PC-9 (cell line): ENCODE measurements at regions not wholly inside any gene's neighbourhood (a gene's known extent, or its start where the extent isn't known, plus 50 kb on each side); places are given as distances from the start of the nearest gene placed in this dataset.

Experiments used
- BruUV-seq: library from RNA; stranded (reverse); fragments of 400-500 nt; replicated peaks from 2 replicates; lab custom pipeline; 2021; lab: Mats Ljungman, UMichigan
- CTCF ChIA-PET: fragments of 300-600 bp; sonication (Branson Sonifier 250); formaldehyde crosslinking; loops from one replicate; lab custom pipeline; 2022; ENCODE audit warnings: antibody characterized with exemption; lab: Charles Lee
- POLR2A ChIA-PET: fragments of 300-600 bp; sonication (Branson Sonifier 250); formaldehyde crosslinking; loops from one replicate; lab custom pipeline; 2022; ENCODE audit warnings: antibody characterized with exemption; ENCODE audit not compliant: unreplicated experiment; lab: Charles Lee
- DNase-seq, 2 experiments: peaks; one replicate each; pipeline versions ENCODE4 v3.0.0 to v3.0.0-alpha.2; 2015 to 2022; ENCODE audit warnings: mixed read lengths in 1 of 2
- H2AFZ ChIP-seq: fragments of 200-600 bp; sonication (generic); 2 replicates; pipeline ENCODE4 v1.8.1; 2017; ENCODE audit warnings: antibody characterized with exemption
- H3F3A ChIP-seq: fragments of 200-600 bp; sonication (generic); 2 replicates; pipeline ENCODE4 v1.8.1; 2017; ENCODE audit warnings: antibody characterized with exemption, mild to moderate bottlenecking, low read depth; ENCODE audit not compliant: insufficient read depth
- H3K27ac ChIP-seq: fragments of 200-600 bp; sonication (generic); 2 replicates; pipeline ENCODE4 v1.6.1; 2016; ENCODE audit warnings: mixed run types
- H3K27me3 ChIP-seq: fragments of 200-600 bp; sonication (generic); 2 replicates; pipeline ENCODE4 v1.6.1; 2016; ENCODE audit warnings: low read depth, mixed run types; ENCODE audit not compliant: insufficient read depth
- H3K36me3 ChIP-seq: fragments of 200-600 bp; sonication (generic); 2 replicates; pipeline ENCODE4 v1.6.1; 2016; ENCODE audit warnings: low read depth, mixed run types
- H3K4me1 ChIP-seq: fragments of 200-600 bp; sonication (generic); replicated peaks from 2 replicates; pipeline ENCODE4 v1.6.1; 2016; ENCODE audit warnings: mixed run types; ENCODE audit not compliant: insufficient read depth
- H3K4me2 ChIP-seq: fragments of 200-600 bp; sonication (generic); 2 replicates; pipeline ENCODE4 v1.6.1; 2017; ENCODE audit warnings: mixed run types
- H3K4me3 ChIP-seq: fragments of 200-600 bp; sonication (generic); 2 replicates; pipeline ENCODE4 v1.6.1; 2016; ENCODE audit warnings: mixed run types
- H3K79me2 ChIP-seq: fragments of 200-600 bp; sonication (generic); 2 replicates; pipeline ENCODE4 v1.6.1; 2017; ENCODE audit warnings: low read depth, mixed run types
- H3K9me2 ChIP-seq: fragments of 200-600 bp; sonication (generic); 2 replicates; pipeline ENCODE4 v1.8.1; 2017; ENCODE audit warnings: mild to moderate bottlenecking; ENCODE audit not compliant: insufficient read depth
- H3K9me3 ChIP-seq: fragments of 200-600 bp; sonication (generic); 2 replicates; pipeline ENCODE4 v1.8.1; 2016; ENCODE audit warnings: low read depth; ENCODE audit not compliant: insufficient read depth
- H4K20me1 ChIP-seq: fragments of 200-600 bp; sonication (generic); 2 replicates; pipeline ENCODE4 v1.8.1; 2017; ENCODE audit not compliant: insufficient read depth
- CTCF ChIP-seq: fragments of 200-600 bp; sonication (generic); conservative IDR thresholded peaks from 2 replicates; pipeline ENCODE4 v1.6.1; 2017; ENCODE audit warnings: mixed run types, antibody characterized with exemption, mild to moderate bottlenecking, moderate library complexity
- EZH2 ChIP-seq: fragments of 200-600 bp; sonication (generic); IDR thresholded peaks from 2 replicates; pipeline ENCODE4 v1.8.0; 2017; ENCODE audit warnings: antibody characterized with exemption, low read depth
- intact Hi-C: fragments of 100-400 bp; cut with micrococcal nuclease; formaldehyde crosslinking; loops from one replicate; pipeline ENCODE4 v1.10.0; 2022; ENCODE audit not compliant: unreplicated experiment

DNA sequence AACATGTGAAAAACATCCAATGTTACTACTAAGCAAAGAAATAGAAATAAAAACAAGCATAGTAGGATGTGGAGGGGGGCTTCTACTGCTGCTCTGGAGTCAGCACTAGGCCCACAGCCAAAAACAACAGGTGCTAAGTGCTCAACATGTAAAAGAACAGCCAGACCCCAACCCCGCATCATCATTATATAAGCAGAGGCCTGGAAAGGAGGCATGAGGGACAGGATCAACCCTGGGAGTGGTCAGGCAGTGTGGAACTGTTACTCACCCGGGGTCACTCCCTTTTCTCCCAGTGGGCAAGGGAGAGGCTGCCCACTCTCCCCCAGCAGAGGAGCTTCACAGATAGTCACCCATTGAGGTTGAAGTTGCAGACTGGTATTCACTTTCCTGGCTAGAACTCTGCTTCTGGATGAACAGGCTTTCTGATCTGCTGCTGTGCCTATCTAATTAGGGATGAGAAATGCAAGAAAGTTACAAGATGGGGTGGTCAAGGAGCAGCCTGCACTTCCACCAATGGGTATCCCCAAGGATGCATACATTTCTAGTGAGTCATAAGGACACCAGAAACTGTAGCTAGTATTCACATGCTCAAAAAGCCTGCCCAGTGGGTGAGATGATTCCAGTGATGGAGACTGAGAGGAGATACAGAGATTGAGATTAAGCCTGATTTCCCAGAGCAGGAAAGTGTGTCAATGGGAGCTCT is 480.1 kb upstream of the TCF4 start:
- intact Hi-C loops = no loop called here
- Histone ChIP-seq H3K27me3 (no peaks in the 10 kb centered on the region), H3K4me2 (no peak overlapping the region), H4K20me1 (no peaks in the 10 kb centered on the region), H3K27ac (no peak overlapping the region), H3K4me1 (0 out of 2 replicates have a peak, but pooled peaks cover 8% of the 10 kb centered on the region), H3K9me2 (no peaks in the 10 kb centered on the region; the same call in 1 of the 2 replicates), H3K4me3 (no peak overlapping the region), H3K36me3 (no peaks in the 10 kb centered on the region), H2AFZ (no peak overlapping the region), H3F3A (no peaks in the 10 kb centered on the region), H3K79me2 (no peaks in the 10 kb centered on the region), H3K9me3 (no peaks in the 10 kb centered on the region)
- peak in 1 of 2 experiments; percentile 47 for DNase-seq
- TF ChIP-seq CTCF = no peak
- no peak for TF ChIP-seq EZH2
- ChIA-PET POLR2A (no interaction called here), CTCF (no interaction called here)
- no TSS peak for BruUV-seq

DNA sequence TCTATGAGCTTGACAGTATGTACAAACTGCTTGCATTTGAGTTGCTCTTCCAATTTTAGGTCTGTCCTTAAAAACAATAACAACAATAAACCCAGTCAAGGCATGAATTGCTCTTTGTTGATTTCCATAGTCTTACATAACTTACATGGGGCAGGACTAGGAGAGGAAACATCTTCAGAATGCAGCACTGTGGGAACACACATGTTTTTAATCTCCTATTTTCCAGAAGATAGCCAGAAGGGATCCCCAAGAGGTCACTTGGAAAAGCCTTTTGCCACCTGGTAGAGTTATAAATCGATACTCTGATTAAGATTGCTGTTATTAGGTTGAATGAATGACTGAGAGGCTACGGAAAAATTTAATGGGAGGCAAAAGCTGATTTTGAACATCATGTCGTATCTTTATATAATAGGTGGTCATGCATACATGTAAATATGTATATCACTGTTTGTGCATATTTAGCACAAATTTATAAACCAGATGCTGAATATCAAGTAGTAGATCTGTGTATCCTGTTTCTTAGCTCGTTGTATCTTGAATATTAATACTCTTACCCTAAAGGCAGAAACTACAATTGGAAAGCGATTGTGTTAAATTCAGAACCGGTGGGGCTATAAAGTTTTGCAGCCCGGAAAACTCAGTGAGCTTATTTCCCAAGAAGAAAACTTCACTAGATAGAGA is 479.4 kb upstream of the TCF4 start:
- Histone ChIP-seq H3F3A (no peaks in the 10 kb centered on the region), H3K36me3 (no peaks in the 10 kb centered on the region), H3K4me3 (no peak overlapping the region), H3K4me1 (0 out of 2 replicates have a peak, but pooled peaks cover 8% of the 10 kb centered on the region), H3K79me2 (no peaks in the 10 kb centered on the region), H4K20me1 (no peaks in the 10 kb centered on the region), H3K9me2 (no peaks in the 10 kb centered on the region; the same call in 1 of the 2 replicates), H3K9me3 (no peaks in the 10 kb centered on the region), H3K4me2 (no peak overlapping the region), H2AFZ (no peak overlapping the region), H3K27ac (no peak overlapping the region), H3K27me3 (no peaks in the 10 kb centered on the region)
- TF ChIP-seq EZH2 (no peak), CTCF (no peak)
- ChIA-PET CTCF (no interaction called here), POLR2A (no interaction called here)
- intact Hi-C loops = no loop called here
- no TSS peak for BruUV-seq
- no peak for DNase-seq

- no peak for DNase-seq
- no peak overlapping the region for H3K4me2 ChIP-seq
- CTCF ChIA-PET = no interaction called here
- H3K9me3 ChIP-seq = no peaks in the 10 kb centered on the region
- TF ChIP-seq CTCF = no peak
- no peak for TF ChIP-seq EZH2
- POLR2A ChIA-PET = no interaction called here
- no peaks in the 10 kb centered on the region; the same call in 1 of the 2 replicates for H3K9me2 ChIP-seq
- H3K4me1 ChIP-seq = 0 out of 2 replicates have a peak, but pooled peaks cover 8% of the 10 kb centered on the region
- intact Hi-C loops = no loop called here
- H4K20me1 ChIP-seq = no peaks in the 10 kb centered on the region
- H3K27me3 ChIP-seq = no peaks in the 10 kb centered on the region
- H3F3A ChIP-seq = no peaks in the 10 kb centered on the region
- H3K79me2 ChIP-seq = no peaks in the 10 kb centered on the region
- H3K27ac ChIP-seq = no peak overlapping the region
- no peak overlapping the region for H2AFZ ChIP-seq
- no peaks in the 10 kb centered on the region for H3K36me3 ChIP-seq
- BruUV-seq = no TSS peak
- no peak overlapping the region for H3K4me3 ChIP-seq
Measured at GRCh38 chr18:56066524-56067213, 478.7 kb upstream of the TCF4 start.
